ENCODE measurements at regions not wholly inside any gene's neighbourhood (a gene's known extent, or its start where the extent isn't known, plus 50 kb on each side); places are given as distances from the start of the nearest gene placed in this dataset.

DNA sequence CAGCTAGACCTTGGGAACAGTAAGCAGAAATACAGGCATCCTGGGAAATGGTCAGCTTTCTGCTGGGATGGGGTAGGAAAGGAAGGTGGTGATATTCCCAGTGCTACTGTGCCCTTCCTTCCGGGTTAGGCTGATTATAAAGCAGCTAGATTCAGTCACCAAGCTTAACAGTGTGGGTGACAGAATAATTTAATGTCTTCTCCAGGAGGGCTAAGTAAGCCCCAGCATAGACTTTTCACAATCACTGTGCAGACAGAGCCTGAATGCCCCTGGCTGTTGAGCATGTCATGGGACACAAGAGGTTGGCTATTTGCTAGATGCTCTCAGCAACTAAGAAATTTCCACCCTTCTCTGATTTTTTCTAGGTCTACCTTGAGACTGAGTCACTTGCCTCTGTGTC lies 513.0 kb downstream of the TOX3 start:
- TF ChIP-seq, protein P1, sequence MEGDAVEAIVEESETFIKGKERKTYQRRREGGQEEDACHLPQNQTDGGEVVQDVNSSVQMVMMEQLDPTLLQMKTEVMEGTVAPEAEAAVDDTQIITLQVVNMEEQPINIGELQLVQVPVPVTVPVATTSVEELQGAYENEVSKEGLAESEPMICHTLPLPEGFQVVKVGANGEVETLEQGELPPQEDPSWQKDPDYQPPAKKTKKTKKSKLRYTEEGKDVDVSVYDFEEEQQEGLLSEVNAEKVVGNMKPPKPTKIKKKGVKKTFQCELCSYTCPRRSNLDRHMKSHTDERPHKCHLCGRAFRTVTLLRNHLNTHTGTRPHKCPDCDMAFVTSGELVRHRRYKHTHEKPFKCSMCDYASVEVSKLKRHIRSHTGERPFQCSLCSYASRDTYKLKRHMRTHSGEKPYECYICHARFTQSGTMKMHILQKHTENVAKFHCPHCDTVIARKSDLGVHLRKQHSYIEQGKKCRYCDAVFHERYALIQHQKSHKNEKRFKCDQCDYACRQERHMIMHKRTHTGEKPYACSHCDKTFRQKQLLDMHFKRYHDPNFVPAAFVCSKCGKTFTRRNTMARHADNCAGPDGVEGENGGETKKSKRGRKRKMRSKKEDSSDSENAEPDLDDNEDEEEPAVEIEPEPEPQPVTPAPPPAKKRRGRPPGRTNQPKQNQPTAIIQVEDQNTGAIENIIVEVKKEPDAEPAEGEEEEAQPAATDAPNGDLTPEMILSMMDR (IDR thresholded peaks at IDR 0.05) = no peak
- TF ChIP-seq EP300 (IDR thresholded peaks at IDR 0.05; ENCODE audit: low read depth) = no peak

Data from transverse colon (tissue), 3 donors.